Lung microvascular endothelial cell (primary cell): ENCODE measurements at regions not wholly inside any gene's neighbourhood (a gene's known extent, or its start where the extent isn't known, plus 50 kb on each side); places are given as distances from the start of the nearest gene placed in this dataset.
A peak's percentile ranks its signal among the peaks of the same experiment; 100 is the strongest.

Source experiments
- DNase-seq, 2 donors: peaks; one replicate each; pipeline versions ENCODE4 v3.0.0 to v3.0.0-alpha.2; 2010; ENCODE audit warnings: low read depth in 2 of 2

GRCh38 chr10:21264271-21264670 is 261.2 kb downstream of the SKIDA1 start:
- no peak for DNase-seq

- no peak for DNase-seq
These were observed 261.6 kb downstream of the SKIDA1 start for GRCh38 chr10:21263839-21264238.

GRCh38 chr10:21263263-21263803 is 262.1 kb downstream of the SKIDA1 start:
- DNase-seq: no peak

- DNase-seq: no peak
These were observed 263.6 kb downstream of the SKIDA1 start for GRCh38 chr10:21261842-21262294.

DNA sequence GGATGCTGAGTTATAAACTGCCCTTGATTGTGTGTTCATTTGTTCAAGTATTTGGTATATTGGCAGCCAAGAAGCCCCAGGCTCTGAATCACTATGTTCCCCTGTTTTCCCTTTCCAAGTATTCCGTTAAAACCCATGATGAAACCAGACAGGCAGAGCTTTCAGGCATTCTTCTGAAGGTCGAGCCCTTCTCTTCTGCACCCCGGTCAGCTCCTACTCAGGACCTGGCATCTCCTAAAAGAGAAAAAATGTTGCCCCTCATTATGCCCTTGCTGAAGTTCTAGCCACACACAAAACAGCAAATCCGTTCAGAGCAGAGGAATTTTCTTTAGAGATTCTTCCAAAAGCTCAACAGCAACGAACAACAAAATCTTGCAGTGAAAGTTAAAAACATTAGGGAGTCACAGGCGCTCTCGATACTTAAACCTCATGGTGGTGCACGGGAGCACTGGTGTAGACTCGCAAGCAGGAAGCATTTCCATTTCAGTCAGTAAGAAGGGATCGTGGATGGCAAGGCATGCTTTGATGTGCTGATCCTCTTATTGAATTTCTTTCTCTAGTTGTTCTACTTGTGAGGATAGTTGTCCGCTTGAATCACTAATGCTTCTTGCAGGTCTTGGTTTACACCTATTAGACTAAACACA is 264.9 kb downstream of the SKIDA1 start:
- no peak for DNase-seq

- no peak for DNase-seq
These were observed 265.4 kb downstream of the SKIDA1 start for GRCh38 chr10:21260066-21260465.

DNA sequence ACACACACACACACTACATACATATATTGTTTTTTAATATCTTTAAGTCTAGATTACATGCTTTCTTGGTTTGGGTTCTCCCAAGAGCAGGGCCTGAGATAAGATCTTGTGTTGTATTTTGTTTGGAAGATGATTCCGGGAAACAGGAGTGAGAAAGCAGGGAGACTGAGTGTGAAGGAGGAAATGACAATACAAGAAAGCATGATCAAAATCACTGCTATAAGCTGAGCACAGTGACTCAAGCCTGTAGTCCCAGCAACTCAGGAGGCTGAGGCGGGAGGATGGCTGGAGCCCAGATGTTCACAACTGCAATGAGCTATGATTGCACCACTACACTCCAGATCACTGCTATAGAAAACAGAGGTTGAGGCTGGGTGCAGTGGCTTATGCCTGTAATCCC is 267.6 kb downstream of the SKIDA1 start:
- DNase-seq: peak in 1 of 2 donors; percentile 60

DNA sequence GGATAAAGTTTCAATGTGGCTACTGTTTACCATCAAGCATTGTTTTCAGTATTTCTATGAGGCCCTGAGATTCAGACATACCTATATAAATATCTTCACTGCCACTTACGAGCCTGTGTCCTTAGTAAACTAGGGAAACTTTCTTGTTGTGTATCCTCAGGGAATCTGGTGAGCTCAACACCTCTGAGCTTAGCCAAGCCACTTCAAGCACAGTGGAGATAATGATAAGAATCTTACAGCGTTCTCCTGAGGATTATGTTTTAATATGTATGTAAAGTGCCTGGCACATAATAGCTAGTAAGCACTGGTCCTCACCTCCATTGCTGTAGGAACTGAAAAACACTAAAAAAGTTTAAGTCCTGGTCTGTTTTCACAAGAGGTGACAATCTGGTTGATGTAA is 268.3 kb downstream of the SKIDA1 start:
- DNase-seq: no peak

GRCh38 chr10:21249435-21249834 is 276.0 kb downstream of the SKIDA1 start:
- DNase-seq: no peak

DNA sequence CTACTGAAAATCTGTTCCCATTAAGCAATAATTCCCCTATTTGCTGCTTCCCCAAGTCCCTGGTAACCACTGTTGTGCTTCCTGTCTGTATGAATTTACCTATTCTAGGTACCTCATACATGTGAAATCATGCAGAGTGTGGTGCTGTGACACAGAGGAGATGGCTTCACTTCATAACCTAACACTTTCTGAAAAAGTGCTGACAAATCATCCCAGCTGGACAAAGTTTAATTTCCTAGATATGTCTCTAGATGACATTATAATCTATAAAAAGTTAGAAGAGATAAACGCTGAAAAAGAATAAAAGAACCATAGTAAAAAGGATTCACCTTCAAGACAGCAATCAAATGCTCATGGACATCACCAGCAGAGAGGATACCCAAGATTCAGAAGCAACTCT is 277.9 kb downstream of the SKIDA1 start:
- DNase-seq: no peak

GRCh38 chr10:21246178-21246577 is 279.3 kb downstream of the SKIDA1 start:
- DNase-seq: no peak

- DNase-seq: no peak
These were observed 281.7 kb downstream of the SKIDA1 start for GRCh38 chr10:21243748-21244257.

- DNase-seq: no peak
These were observed 282.6 kb downstream of the SKIDA1 start for GRCh38 chr10:21242915-21243314.

GRCh38 chr10:21238717-21239116 is 286.8 kb downstream of the SKIDA1 start:
- no peak for DNase-seq

- no peak for DNase-seq
These were observed 287.4 kb downstream of the SKIDA1 start for GRCh38 chr10:21238044-21238443.

- no peak for DNase-seq
These were observed 290.7 kb downstream of the SKIDA1 start for GRCh38 chr10:21234761-21235160.

DNA sequence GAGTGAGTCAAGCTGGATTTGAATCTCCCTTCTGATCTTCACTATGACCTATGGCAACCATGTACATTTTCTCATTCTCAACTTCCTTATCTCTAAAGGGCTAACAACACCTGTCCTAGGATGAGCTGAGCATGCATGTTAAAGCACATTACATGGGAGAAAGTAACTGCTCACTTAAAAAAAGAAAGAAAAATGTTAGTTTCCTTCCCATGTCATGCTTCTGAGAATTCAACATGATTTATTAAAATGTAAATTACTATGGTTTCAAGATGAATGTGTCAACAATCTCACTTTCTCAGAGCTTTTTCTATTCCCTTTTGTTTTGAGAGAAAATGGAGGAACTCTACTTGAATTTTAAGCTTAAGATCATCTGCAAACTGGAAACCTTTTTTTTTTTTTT is 295.3 kb downstream of the SKIDA1 start:
- DNase-seq: no peak

DNA sequence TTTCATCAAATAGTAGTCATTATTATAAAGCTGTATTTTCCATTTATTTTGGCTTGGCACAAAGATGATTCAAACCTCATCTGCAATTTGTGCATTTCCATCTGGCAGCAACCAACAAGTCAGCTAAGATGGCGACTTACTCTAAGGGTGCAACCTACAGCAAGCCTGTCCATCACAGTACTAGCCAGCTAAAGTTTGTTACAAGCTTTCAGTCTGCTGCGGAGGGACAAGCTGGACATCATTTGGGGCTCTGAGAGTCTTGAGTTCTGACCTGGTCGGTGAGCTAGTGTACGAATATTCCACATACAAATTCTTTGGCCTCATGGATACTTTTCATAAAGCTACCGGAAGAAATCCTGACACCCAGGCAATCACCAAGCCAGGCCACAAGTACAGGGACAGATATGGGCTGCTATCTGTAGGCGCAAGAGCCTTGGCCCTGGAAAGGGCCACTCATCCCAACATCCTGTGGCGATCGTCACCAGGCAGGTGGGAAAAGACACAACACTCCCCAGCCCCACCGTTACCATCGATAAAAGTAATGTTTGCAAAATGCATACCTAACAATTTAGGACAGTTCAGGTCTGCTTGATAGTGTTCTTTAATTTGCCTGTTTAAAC is 307.6 kb downstream of the SKIDA1 start:
- no peak for DNase-seq

GRCh38 chr10:21217107-21217506 is 308.4 kb downstream of the SKIDA1 start:
- DNase-seq: no peak

DNA sequence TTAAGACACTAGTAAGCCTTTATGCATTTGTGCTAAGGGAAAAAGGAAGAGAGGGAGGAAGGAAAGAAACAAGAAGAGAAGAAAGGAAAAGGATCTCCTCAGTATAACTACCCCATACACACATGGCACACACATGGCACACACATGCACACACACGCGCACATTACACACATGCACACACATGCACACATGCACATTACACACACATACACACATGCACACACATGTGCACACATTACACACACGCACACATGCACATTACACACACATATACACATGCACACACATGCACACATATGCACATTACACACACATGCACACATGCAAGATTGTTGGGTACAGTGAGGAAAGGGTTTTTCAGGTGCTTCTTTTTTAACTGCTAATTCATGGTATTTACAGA is 311.2 kb downstream of the SKIDA1 start:
- DNase-seq: no peak

DNA sequence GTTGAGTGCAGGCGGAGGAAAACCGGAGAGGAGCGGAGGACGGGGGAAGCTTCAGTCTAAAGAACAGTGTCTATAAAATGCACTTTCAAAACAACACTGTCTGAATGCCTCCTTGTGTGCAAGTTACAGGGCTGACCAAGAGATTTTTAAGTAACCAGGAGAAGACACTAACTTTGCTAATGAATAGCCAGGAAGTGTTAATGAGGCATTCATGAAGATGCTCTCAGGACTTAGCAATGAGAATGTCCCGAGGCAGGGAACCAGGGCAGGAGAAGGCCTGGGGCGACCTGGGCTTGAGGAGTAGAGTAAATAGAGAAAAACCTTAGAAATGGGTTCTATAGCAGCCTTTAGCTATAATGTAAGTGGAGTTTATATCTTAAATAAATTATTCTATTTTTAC is 312.1 kb downstream of the SKIDA1 start:
- DNase-seq: no peak

GRCh38 chr10:21212912-21213311 is 312.6 kb downstream of the SKIDA1 start:
- no peak for DNase-seq

- DNase-seq: no peak
These were observed 313.1 kb downstream of the SKIDA1 start for GRCh38 chr10:21212348-21212747.
